ENCODE measurements at regions not wholly inside any gene's neighbourhood (a gene's known extent, or its start where the extent isn't known, plus 50 kb on each side); places are given as distances from the start of the nearest gene placed in this dataset.
"Not testable (repeated sequence)": the region's sequence is repeated elsewhere in the genome, so short reads cannot be mapped to it uniquely, and the experiment has no call there.

DNA sequence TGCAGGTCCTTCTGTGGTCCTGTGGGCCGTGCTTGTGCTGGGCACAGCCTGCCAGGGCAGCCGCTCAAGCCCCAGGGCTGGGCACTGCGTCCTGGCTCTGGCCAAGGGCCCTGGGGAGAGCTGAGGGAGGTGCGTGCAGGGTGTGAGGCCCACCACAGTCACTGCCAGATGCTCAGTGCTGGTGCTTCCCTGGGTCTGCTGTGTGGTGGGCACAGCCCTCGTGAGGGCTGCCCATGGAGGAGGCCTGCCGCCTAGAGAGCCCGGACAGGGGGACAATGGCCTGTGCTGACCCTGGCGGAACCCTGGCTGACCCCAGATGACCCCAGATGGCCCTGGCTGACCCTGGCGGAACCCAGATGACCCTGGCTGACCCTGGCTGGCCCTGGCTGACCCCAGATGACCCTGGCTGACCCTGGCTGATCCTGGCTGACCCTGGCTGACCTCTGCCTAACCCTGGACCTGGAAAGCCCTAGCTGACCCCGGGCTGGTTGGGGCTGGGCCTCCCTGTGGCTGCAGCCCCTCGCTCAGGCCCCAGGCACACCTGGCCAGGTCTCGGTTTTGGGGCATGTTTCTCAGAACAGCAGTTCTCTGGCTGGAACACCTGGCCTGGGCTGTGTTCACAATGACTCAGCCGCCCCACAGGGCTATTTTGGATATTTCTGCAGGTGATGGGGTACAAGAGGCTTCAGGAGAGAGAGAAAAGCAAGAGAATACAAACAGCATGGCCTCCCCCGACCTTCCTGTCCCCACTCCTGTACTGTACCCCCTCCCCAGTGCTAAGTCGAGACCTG lies 55.4 kb downstream of the TMEM121 start:
- in situ Hi-C loops (cut with MboI; ENCODE audit: low sequenced_read_pairs), result no loop called here

DNA sequence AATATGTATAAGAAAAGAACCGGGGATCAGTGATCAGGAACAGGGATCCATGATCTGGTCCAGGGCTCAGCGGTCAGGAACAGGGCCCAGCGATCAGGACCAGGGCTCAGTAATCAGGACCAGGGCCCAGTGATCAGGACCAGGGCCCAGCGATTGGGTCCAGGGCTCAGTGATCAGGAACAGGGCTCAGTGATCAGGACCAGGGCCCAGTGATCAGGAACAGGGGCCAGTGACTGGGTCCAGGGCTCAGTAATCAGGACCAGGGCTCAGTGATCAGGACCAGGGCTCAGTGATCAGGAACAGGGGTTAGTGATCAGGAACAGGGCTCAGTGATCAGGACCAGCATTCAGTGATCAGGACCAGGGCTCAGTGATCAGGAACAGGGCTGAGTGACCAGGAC lies 56.3 kb downstream of the TMEM121 start:
- in situ Hi-C loops (cut with MboI; ENCODE audit: low sequenced_read_pairs), result no loop called here

DNA sequence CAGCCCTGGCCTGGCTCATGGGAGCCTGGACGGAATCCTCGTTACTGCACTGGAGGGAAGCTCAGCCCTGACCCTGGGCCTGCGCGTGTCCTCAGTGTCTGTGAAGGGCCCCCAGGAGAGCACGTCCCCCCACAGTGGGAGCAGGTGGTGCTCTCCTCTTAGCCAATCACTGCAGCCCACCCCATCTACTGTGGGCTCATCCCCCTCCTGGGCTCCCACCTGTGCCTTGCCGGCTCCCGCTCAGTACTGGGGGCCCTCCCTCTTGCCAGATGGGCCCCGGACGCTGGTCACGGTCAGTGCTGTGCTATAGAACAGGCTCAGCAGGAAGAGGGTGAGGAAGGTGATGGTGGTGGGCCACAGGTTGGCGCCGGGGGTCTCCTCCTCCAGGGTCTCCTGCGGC lies 57.5 kb downstream of the TMEM121 start:
- in situ Hi-C loops (cut with MboI; ENCODE audit: low sequenced_read_pairs), result not testable (repeated sequence)

DNA sequence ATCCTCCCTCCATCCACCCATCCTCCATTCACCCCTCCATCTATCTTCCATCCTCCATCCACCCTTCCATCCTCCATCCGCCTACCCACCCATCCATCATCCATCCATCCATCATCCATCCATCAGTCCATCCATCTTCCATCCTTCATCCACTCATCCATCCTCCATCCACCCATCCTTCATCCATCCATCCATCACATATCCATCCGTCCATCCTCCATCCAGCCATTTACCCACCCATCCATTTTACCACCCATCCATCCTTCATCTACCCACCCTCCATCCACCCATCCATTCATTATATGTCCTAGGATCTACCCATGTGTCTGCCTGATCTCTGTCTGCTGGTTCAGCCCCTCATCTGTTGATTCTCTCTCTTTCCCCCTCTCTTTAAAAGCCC lies 58.9 kb downstream of the TMEM121 start:
- in situ Hi-C loops (cut with MboI; ENCODE audit: low sequenced_read_pairs), result loop anchor here (5.0 kb wide), 1 partner anchor 122 kb away; no protein-coding TSS in a partner anchor

DNA sequence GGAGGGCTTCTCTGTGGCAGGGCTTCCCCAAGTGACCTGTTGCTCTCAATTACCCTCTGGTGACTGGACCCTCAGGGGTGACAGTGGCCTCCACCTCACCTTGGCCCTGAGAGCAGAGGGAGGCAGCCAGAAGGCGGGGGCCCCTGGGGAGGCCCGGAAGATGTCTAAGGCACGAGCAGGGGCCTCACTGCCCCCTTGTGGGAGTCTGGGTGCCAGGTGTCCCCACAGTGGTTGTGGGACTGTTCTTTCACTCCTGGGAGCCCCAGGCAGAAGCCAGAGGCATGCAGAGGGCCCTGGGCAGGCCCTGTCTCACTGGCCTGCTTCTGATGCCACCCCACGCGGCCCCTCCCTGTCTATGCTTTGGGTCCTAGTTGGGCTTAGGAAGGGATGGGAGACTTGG lies 59.3 kb downstream of the TMEM121 start:
- in situ Hi-C loops (cut with MboI; ENCODE audit: low sequenced_read_pairs), result loop anchor here (5.0 kb wide), 1 partner anchor 122 kb away; no protein-coding TSS in a partner anchor

DNA sequence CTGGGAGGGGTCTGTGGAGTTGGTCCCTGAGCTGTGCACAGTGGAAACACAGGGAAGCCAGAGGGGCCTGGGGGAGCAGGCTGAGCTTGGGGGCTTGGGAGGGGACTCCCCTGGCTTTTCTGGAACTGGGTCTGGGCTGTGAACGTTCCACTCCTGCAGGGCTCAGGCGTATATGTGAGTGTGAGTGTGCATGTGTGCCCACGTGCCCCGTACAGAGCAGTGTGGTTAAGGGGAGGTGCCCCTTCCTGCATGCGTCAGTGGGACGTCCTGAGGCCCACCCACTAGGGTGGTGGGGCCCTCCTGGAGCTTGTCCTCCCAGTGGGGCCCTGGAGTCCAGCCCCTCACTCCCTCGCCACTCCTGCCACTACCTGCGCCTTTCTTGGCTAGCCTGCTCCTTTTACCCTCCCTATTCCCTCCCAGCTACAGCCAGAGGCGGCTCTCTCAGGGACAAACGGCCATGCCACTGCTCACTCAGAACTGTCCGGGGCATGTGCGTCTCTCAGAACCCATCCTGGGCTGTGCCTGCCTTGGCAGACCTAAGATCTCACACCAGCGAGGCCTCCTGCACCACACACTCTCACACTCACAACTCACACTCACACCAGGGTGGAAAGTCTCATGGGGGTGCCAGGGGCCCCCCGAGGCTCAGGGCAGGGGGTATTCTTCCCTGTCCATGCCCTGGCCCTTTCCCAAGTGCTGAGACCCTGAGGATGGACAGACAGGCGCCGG lies 59.9 kb downstream of the TMEM121 start:
- in situ Hi-C loops (cut with MboI; ENCODE audit: low sequenced_read_pairs), result loop anchor here (5.0 kb wide), 1 partner anchor 121 kb away; no protein-coding TSS in a partner anchor

DNA sequence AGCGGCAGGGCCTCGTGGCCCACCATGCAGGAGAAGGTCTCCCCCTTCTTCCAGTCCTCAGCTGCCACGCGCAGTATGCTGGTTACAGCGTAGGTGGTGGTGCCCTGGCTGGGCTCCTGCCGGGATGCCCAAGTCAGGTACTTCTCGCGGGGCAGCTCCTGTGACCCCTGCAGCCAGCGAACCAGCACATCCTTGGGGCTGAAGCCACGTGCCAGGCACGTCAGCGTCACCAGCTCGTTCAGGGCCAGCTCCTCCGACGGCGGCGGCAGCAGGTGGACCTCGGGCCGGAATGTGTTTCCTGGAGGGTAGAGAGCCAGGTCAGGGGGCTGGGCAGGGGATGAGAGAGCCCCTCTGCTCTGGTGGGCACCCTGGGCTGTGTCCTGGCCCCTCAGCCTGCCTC lies 60.7 kb downstream of the TMEM121 start:
- in situ Hi-C loops (cut with MboI; ENCODE audit: low sequenced_read_pairs), result loop anchor here (5.0 kb wide), 1 partner anchor 120 kb away; no protein-coding TSS in a partner anchor

DNA sequence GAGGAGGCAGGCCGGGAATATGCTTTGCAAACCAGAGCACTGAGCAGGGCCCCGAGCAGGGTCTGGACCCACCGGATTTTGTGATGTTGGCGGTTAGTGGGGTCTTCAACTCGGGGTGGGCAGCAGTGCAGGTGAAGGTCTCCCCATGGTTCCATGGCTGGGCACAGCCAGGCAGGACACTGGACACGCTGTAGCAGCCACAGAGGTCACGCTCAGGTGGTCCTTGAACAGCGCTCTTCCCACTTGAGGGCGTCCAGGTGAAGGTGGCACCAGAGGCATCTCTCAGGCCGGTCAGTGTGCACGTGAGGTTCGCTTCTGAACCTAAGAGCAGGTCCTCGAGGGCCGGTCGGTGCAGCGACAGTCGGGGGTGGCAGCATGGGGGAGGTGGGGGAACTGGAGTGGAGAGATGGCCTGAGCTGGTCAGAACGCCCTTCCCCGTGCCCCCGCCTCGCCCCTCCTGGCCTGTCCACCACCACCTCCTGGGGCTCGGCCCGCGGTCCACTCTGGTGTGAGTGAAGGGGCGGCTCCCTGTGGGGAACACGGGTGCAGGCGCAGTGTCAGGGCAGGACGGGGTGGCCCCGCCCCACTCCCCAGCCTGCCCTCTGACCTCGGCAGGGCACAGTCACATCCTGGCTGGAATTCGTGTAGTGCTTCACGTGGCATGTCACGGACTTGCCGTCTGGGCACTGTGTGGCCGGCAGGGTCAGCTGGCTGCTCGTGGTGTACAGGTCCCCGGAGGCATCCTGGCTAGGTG lies 61.3 kb downstream of the TMEM121 start:
- in situ Hi-C loops (cut with MboI; ENCODE audit: low sequenced_read_pairs), result loop anchor here (5.0 kb wide), 1 partner anchor 120 kb away; no protein-coding TSS in a partner anchor

DNA sequence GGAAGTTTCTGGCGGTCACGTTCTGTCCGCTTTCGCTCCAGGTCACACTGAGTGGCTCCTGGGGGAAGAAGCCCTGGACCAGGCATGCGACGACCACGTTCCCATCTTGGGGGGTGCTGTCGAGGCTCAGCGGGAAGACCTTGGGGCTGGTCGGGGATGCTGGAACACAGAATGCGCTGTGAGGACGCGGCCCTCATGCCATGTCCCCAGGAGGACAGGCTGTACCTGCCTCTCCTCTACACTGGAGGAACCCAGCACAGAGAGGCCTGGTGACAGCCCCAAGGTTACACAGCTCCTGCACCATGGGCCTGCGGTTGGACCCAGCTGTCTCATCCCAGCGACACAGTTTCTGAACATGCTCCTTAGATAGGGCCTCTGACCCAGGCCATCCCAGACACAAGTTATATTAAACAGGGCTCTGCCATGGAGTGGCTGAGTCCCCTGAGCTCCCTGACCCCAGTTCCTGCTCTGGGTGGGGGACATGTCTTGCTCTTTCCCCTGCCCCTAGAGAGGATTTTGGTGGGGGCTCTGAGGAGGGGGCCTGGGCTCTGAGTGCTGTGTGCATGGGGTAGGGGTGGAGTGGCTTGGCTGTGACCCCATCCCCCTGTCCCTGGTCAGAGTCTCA lies 62.0 kb downstream of the TMEM121 start:
- in situ Hi-C loops (cut with MboI; ENCODE audit: low sequenced_read_pairs), result loop anchor here (5.0 kb wide), 1 partner anchor 119 kb away; no protein-coding TSS in a partner anchor

DNA sequence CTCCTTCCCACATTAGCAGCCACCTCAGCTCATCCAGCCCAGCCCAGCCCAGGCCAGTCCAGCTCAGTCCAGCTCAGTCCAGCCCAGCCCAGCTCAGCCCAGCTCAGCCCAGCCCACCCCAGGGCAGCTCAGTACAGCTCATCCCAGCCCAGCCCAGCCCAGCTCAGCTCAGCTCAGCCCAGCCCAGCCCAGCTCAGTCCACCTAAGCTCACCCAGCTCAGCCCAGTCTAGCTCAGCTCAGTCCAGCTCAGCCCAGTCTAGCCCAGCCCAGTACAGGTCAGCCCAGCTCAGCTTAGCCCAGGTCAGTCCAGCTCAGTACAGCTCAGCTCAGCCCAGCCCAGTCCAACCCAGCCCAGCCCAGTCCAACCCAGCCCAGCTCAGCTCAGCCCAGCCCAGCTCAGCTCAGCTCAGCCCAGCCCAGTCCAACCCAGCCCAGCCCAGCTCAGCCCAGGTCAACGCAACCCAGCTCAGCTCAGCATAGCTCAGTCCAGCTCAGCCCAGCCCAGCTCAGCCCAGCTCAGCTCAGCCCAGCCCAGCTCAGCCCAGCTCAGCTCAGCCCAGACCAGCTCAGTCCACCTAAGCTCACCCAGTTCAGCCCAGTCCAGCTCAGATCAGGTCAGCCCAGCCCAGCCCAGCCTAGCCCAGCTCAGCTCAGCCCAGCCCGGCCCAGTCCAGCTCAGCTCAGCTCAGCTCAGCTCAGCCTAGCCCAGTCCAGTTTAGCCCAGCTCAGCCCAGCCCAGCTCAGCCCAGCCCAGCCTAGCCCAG lies 63.0 kb downstream of the TMEM121 start:
- in situ Hi-C loops (cut with MboI; ENCODE audit: low sequenced_read_pairs), result loop anchor here (5.0 kb wide), 1 partner anchor 118 kb away; no protein-coding TSS in a partner anchor

DNA sequence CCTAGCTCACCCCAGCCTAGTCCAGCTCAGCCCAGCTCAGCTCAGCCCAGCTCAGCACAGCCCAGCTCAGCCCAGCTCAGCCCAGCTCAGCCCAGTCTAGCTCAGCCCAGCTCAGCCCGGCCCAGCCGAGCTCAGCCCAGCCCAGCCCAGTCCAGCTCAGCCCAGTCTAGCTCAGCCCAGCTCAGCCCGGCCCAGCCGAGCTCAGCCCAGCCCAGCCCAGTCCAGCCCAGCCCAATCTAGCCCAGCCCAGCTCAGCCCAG lies 63.5 kb downstream of the TMEM121 start:
- in situ Hi-C loops (cut with MboI; ENCODE audit: low sequenced_read_pairs), result loop anchor here (5.0 kb wide), 1 partner anchor 117 kb away; no protein-coding TSS in a partner anchor

DNA sequence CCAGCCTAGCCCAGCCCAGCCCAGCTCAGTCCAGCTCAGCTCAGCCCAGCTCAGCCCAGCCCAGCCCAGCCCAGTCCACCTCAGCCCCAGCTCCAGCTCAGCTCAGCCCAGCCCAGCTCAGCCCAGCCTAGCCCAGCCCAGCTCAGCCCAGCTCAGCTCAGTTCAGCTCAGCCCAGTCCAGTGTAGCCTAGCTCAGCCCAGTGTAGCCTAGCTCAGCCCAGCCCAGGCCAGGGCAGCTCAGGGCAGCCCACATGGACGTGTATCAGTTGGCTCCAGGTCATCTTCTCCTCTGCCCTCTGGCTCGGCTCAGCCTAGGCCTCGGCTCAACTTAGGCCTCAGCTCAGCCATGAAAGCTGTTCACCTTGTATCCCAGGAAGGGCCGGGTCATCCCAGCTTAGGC lies 64.7 kb downstream of the TMEM121 start:
- in situ Hi-C loops (cut with MboI; ENCODE audit: low sequenced_read_pairs), result no loop called here

DNA sequence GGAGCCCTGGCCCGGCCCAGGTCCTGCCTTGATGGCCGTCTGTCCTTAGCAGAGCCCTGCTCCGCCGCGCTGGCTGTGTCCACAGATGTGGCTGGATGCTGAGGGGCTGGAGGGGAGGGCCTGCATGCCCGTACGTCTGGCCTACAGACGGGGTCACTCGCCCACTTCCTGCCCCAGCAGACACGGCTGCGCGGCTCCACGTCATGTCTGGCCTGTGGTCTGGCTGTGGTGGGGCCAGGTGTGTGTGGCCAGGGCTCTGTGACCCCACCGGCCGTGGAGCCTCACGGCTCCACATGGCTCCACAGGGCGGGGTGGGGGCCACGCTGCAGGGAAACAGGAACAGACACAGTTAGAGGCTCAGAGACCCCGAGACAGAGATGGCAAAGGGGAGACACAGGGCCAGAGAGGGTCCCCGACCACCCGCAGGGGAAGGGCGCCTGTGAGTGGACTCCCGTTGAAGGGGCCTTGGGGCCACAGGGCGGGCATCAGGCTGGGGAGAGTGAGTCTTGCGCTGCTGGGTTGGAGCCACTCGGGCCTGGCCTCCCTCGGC lies 65.5 kb downstream of the TMEM121 start:
- in situ Hi-C loops (cut with MboI; ENCODE audit: low sequenced_read_pairs), result not testable (repeated sequence)

DNA sequence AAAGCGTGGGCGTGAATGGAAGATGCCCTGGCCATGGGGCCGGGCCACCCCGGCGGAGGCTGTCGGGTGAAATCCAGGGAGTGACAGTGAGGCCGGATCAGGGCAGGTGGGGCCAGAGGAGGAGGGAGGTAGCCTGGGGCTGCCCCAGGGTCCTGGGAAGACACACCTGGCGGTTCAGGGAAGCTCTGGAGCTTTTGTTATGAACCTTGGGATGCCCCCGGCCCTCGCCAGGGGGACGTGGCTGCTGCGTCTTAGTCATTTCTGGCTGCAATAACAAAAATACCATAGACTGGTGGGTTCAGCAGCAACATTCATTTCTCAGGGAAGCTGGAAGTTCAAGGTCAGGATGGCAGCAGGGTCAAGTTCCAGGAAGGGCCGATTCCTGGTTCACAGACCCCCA lies 66.3 kb downstream of the TMEM121 start:
- in situ Hi-C loops (cut with MboI; ENCODE audit: low sequenced_read_pairs), result not testable (repeated sequence)

DNA sequence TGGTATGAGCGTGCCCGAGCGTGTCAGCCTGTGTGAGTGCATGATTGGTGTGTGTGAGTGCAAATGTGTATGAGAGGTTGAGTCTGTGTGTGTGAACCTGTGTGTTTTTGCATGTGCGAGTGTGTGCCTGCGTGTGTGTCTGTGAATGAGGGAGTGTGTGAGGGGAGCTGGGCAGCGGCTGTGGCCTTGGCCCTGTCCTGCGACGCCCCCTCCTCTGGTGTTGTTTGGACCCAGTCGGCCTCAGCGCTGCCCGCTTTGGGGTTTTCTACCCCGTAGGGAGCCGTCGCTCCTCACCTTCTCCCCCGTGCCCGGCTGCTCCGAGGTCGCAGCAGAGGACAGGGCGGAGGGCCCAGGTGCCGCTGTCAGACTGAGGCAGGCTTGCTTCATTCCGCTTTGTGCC lies 69.0 kb downstream of the TMEM121 start:
- in situ Hi-C loops (cut with MboI; ENCODE audit: low sequenced_read_pairs), result not testable (repeated sequence)

DNA sequence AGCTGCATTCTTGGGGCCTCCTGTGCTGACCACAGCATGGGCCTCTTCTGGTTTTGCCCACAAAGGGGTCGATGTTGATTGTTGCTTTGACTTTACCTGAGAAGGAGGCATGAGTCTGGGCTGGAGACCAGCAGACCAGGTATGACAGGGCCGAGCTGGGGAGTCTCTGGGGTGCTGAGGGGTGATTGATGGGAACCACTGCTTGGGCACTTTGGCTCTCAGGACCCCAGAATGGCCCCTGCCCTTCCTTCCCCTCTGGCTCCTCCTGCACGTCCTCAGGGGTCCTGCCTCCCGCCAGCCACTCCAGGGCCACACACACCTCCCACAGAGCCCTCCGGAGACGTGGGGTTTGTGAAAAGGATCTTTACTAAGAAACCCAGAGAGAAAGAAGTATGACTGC lies 70.0 kb downstream of the TMEM121 start:
- in situ Hi-C loops (cut with MboI; ENCODE audit: low sequenced_read_pairs), result not testable (repeated sequence)

DNA sequence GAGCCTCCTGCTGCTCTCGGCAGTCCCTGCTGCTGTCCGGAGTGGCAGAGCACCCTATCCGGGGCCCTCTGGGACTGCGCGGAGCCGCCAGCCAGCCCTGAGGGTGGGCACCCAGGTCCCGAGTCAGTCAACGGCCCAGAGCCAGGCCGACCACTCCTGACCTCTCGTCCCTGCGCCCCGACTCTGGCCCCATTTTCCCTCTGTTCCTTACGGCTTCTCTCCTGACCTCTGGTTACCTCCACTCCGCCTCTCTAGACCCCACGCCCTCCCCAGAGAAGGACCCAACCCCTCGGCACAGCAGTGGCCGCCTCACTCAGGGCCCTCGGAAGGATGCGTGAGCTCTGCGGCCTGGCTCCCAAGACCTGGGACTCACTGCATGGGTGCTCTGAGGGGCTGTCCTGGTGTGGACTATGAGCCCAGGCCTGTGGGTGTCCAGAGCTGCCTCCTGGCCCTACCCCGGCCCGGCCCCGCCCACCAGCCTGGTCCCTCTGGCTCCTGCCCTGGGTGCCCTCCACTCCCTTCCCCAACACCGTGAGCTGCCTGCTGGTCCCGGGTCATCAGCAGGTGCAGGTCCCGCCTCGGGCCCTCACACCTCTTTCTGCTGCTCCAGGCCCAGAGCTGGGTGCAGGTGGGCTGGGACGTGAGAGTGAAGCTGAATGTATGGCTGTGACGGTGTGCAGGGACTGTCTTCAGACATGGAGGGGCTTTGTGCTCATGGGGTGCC lies 71.8 kb downstream of the TMEM121 start:
- in situ Hi-C loops (cut with MboI; ENCODE audit: low sequenced_read_pairs), result not testable (repeated sequence)

DNA sequence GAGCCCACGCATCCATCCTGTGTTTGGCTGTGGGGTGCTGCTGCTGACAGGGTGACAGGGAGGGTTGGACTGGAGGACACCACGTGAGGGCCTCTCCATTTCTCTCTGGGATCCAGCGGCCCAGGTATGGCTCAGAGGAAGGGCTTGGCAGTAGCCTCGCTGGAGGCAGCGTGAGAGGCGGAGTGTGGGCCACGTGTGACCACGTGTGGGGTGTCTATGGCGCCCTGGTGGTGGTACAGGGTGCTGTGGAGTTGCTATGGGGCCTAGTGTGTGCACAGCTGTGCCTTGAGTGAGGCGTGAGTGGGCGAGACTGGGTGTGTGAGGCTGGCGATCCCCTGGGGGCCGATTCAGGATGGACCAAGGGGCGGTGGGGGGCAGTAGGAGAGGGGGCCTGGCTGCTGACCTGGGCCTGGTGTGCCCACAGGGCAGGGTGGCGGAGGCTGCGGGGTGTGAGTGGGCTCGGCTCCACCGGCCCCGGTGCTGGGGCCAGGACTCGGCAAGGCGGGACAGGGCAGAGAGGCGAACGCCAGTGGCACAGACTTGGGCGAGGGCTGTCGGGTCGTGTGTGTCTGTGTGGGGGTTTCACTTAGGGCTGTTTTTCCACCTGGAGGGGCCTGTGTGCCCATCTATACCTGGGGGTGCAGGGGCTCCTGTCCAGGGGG lies 72.7 kb downstream of the TMEM121 start:
- in situ Hi-C loops (cut with MboI; ENCODE audit: low sequenced_read_pairs), result not testable (repeated sequence)
